Keratinocyte (primary cell): ENCODE measurements at regions not wholly inside any gene's neighbourhood (a gene's known extent, or its start where the extent isn't known, plus 50 kb on each side); places are given as distances from the start of the nearest gene placed in this dataset.

Source experiments
- DNase-seq: peaks from one replicate; pipeline ENCODE4 v3.0.0-alpha.2; 2011; ENCODE audit warnings: low read depth, missing footprints, low spot score
- FAIRE-seq: peaks from 2 replicates; lab custom pipeline; 2011; peaks lifted over from hg19 to GRCh38; lab: Jason Lieb, UNC
- H2AFZ ChIP-seq: 2 replicates; pipeline ENCODE4 v1.6.0; 2012; ENCODE audit warnings: low read length, control low read depth, inconsistent platforms; ENCODE audit not compliant: control insufficient read depth
- H3K27ac ChIP-seq: 2 replicates; pipeline ENCODE4 v1.5.1; 2011; ENCODE audit warnings: low read length; ENCODE audit not compliant: control insufficient read depth, insufficient read depth
- H3K27me3 ChIP-seq: 3 replicates; pipeline ENCODE4 v1.6.0; 2011; ENCODE audit warnings: low read length; ENCODE audit not compliant: control insufficient read depth, insufficient read depth; ENCODE audit errors: extremely low read depth
- H3K36me3 ChIP-seq, 2 experiments: 2 replicates in 1 of 2; 3 replicates in 1 of 2; pipeline ENCODE4 v1.5.1; 2011; ENCODE audit warnings: low read length in 2 of 2, mild to moderate bottlenecking in 1 of 2; ENCODE audit not compliant: control insufficient read depth in 2 of 2, insufficient read depth in 2 of 2; ENCODE audit errors: extremely low read depth in 1 of 2
- H3K4me1 ChIP-seq: 3 replicates; pipeline ENCODE4 v1.5.1; 2011; ENCODE audit warnings: low read length; ENCODE audit not compliant: control insufficient read depth, insufficient read depth; ENCODE audit errors: extremely low read depth
- H3K4me2 ChIP-seq: 3 replicates; pipeline ENCODE4 v1.6.0; 2011; ENCODE audit warnings: low read depth, low read length; ENCODE audit not compliant: control insufficient read depth, insufficient read depth; ENCODE audit errors: extremely low read depth
- H3K4me3 ChIP-seq, 3 experiments: fragments of 200-600 bp in 1 of 3; sonication (generic) in 1 of 3; 2 replicates in 2 of 3; 3 replicates in 1 of 3; pipeline ENCODE4 v1.5.1; 2011 to 2016; ENCODE audit warnings: low read length in 3 of 3, mild to moderate bottlenecking in 3 of 3, control low read depth in 2 of 3, inconsistent platforms in 1 of 3, low read depth in 1 of 3, mixed read lengths in 1 of 3, mixed run types in 1 of 3, moderate library complexity in 1 of 3; ENCODE audit not compliant: control insufficient read depth in 2 of 3, insufficient read depth in 2 of 3; ENCODE audit errors: extremely low read depth in 1 of 3
- H3K79me2 ChIP-seq: 2 replicates; pipeline ENCODE4 v1.6.0; 2012; ENCODE audit warnings: low read length; ENCODE audit not compliant: control insufficient read depth, insufficient read depth
- H3K9ac ChIP-seq: 3 replicates; pipeline ENCODE4 v1.6.0; 2011; ENCODE audit warnings: low read length; ENCODE audit not compliant: control insufficient read depth, insufficient read depth; ENCODE audit errors: extremely low read depth
- H3K9me1 ChIP-seq: 3 replicates; pipeline ENCODE4 v1.6.0; 2011; ENCODE audit warnings: low read length; ENCODE audit not compliant: control insufficient read depth, insufficient read depth; ENCODE audit errors: extremely low read depth
- H3K9me3 ChIP-seq: 2 replicates; pipeline ENCODE4 v1.5.1; 2012; ENCODE audit warnings: low read depth, low read length; ENCODE audit not compliant: control insufficient read depth
- H4K20me1 ChIP-seq: 3 replicates; pipeline ENCODE4 v1.6.0; 2011; ENCODE audit warnings: low read length; ENCODE audit not compliant: control insufficient read depth, insufficient read depth; ENCODE audit errors: extremely low read depth
- EZH2 ChIP-seq: IDR thresholded peaks from one replicate; pipeline ENCODE4 v1.6.1; 2012; ENCODE audit warnings: inconsistent platforms, mild to moderate bottlenecking, low read length, moderate library complexity
- dilution Hi-C: fragments of 300-500 bp; cut with MboI; formaldehyde crosslinking; loops from one replicate; pipeline ENCODE4 v1.7.0; 2020; ENCODE audit warnings: low sequenced_read_pairs; ENCODE audit not compliant: extremely low pct_ligation_motif_present
- TF ChIP-seq, protein P1 (sequence below), 3 experiments: IDR thresholded peaks in 1 of 3; conservative IDR thresholded peaks in 1 of 3; optimal IDR thresholded peaks in 1 of 3; 2 replicates in 2 of 3; 3 replicates in 1 of 3; pipeline versions ENCODE3 to v1.5.1; 2011; ENCODE audit warnings: low read length in 3 of 3, mild to moderate bottlenecking in 3 of 3, moderate library complexity in 2 of 3, control low read depth in 1 of 3, inconsistent platforms in 1 of 3; ENCODE audit not compliant: insufficient read depth in 2 of 3; ENCODE audit errors: extremely low read depth in 1 of 3

DNA sequence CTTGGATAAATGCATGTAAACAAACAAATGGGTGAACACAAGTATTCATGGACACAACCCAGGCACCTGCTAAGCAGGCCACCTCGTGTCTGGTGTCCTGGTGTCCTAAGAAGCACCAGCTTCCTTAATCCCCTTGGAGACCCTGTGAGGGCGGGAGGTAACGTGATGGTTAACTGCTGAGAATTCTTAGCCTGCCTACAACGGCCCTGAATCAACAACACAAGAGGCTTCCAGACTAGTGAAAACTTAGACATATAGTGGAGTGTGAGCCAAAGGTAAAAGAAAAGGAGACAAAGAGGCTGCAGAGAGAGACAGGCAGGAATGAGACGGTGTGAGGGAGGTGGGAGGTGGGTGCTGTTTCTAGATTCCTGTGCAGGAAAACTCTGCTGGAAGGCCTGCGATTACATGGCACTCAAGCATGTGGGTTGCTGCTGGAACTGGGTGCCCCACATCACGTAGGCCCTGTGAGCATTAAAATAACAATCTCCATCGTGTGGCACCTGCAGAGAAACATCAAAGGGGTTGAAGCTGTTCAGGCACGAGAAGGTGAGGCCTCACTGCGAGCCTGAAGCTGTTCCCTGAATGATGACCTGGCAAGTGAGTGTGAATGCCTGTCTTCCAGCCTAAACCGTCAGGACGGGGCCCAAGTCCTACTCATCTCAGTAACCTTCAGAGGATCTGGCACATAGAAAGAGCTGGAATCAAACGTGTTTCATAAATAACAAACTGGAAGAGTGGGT is 64.2 kb downstream of the RPL37A start:
- H3K79me2 ChIP-seq: no peaks in the 10 kb centered on the region
- H3K9me1 ChIP-seq: no peaks in the 10 kb centered on the region
- H3K9me3 ChIP-seq: no peaks in the 10 kb centered on the region
- no peak overlapping the region for H3K27ac ChIP-seq
- FAIRE-seq: no peak
- TF ChIP-seq, protein P1, sequence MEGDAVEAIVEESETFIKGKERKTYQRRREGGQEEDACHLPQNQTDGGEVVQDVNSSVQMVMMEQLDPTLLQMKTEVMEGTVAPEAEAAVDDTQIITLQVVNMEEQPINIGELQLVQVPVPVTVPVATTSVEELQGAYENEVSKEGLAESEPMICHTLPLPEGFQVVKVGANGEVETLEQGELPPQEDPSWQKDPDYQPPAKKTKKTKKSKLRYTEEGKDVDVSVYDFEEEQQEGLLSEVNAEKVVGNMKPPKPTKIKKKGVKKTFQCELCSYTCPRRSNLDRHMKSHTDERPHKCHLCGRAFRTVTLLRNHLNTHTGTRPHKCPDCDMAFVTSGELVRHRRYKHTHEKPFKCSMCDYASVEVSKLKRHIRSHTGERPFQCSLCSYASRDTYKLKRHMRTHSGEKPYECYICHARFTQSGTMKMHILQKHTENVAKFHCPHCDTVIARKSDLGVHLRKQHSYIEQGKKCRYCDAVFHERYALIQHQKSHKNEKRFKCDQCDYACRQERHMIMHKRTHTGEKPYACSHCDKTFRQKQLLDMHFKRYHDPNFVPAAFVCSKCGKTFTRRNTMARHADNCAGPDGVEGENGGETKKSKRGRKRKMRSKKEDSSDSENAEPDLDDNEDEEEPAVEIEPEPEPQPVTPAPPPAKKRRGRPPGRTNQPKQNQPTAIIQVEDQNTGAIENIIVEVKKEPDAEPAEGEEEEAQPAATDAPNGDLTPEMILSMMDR (optimal IDR thresholded peaks at IDR 0.05 in 1 of 3, IDR thresholded peaks at IDR 0.05 in 1 of 3, conservative IDR thresholded peaks at IDR 0.05 in 1 of 3; ENCODE audit: extremely low read depth in 1 of 3, insufficient read depth in 2 of 3, low read length in 3 of 3): no peak
- TF ChIP-seq EZH2: no peak
- H3K9ac ChIP-seq: no peak overlapping the region
- H3K27me3 ChIP-seq: no peaks in the 10 kb centered on the region
- H3K36me3 ChIP-seq: no peaks in the 10 kb centered on the region
- no peak overlapping the region for H3K4me2 ChIP-seq
- peaks cover 4% of the 10 kb centered on the region for H3K4me1 ChIP-seq
- DNase-seq: no peak
- H2AFZ ChIP-seq: no peak overlapping the region
- H3K4me3 ChIP-seq: no peak overlapping the region
- dilution Hi-C loops: no loop called here
- H4K20me1 ChIP-seq: no peaks in the 10 kb centered on the region

DNA sequence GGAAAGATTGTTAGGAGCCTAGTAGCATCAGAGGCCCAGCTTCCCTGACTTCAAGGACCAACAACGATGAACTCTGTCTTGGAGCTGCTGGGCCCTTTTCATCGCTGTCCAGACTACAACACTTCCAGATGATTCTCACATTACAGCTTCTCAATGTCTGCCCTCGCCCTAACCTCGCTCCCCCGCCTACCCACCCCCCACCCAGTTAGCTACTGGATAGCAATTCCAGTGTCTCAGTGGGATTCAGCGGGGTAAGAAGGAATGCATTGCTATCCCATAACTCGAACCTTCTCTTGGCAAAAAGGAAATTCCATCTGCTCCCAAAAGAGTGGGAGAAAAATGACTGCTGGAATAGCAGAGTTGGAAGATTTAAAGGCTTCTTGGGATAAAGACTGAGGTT is 65.0 kb downstream of the RPL37A start:
- H3K9me1 ChIP-seq: no peaks in the 10 kb centered on the region
- no peak overlapping the region for H2AFZ ChIP-seq
- peaks cover 4% of the 10 kb centered on the region for H3K4me1 ChIP-seq
- H3K79me2 ChIP-seq: no peaks in the 10 kb centered on the region
- no peaks in the 10 kb centered on the region for H3K36me3 ChIP-seq
- no peak overlapping the region for H3K9ac ChIP-seq
- TF ChIP-seq EZH2: no peak
- no peak overlapping the region for H3K4me2 ChIP-seq
- FAIRE-seq: no peak
- H3K27me3 ChIP-seq: no peaks in the 10 kb centered on the region
- DNase-seq: no peak
- dilution Hi-C loops: no loop called here
- no peaks in the 10 kb centered on the region for H4K20me1 ChIP-seq
- H3K27ac ChIP-seq: no peak overlapping the region
- H3K9me3 ChIP-seq: no peaks in the 10 kb centered on the region
- no peak overlapping the region for H3K4me3 ChIP-seq

DNA sequence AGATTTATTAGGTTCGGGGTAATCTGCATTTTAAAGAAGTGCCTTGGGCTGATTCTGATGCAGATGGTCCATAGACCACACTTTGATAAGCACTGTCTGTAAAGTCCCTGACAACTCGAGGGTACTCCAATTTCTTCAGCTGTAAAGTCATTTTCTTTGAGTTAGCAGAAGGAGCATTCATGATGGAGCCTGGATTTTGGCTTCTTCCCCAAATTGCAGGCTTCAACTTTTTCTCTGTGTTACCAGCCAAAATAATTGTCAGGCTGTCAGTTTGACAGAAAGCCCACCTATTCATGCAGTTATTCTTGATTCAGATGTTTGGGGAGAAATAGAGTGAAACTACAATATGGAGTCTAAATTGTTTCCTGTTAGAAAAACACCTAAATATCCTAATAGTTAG is 66.0 kb downstream of the RPL37A start:
- no peaks in the 10 kb centered on the region for H3K79me2 ChIP-seq
- DNase-seq: no peak
- TF ChIP-seq, protein P1 (optimal IDR thresholded peaks at IDR 0.05 in 1 of 3, IDR thresholded peaks at IDR 0.05 in 1 of 3, conservative IDR thresholded peaks at IDR 0.05 in 1 of 3; ENCODE audit: extremely low read depth in 1 of 3, insufficient read depth in 2 of 3, low read length in 3 of 3): no peak
- no peaks in the 10 kb centered on the region for H4K20me1 ChIP-seq
- H3K4me2 ChIP-seq: no peak overlapping the region
- H3K9ac ChIP-seq: no peak overlapping the region
- no peak overlapping the region for H3K4me3 ChIP-seq
- peak; percentile 23 for FAIRE-seq
- no peaks in the 10 kb centered on the region for H3K36me3 ChIP-seq
- H3K9me3 ChIP-seq: no peaks in the 10 kb centered on the region
- no peaks in the 10 kb centered on the region for H3K9me1 ChIP-seq
- dilution Hi-C loops: no loop called here
- no peak overlapping the region for H3K27ac ChIP-seq
- H2AFZ ChIP-seq: no peak overlapping the region
- no peaks in the 10 kb centered on the region for H3K27me3 ChIP-seq
- peaks cover 4% of the 10 kb centered on the region for H3K4me1 ChIP-seq
